ENCODE measurements at regions not wholly inside any gene's neighbourhood (a gene's known extent, or its start where the extent isn't known, plus 50 kb on each side); places are given as distances from the start of the nearest gene placed in this dataset.
"Not testable (repeated sequence)": the region's sequence is repeated elsewhere in the genome, so short reads cannot be mapped to it uniquely, and the experiment has no call there.

GRCh38 chr3:106399761-106400160, 530.9 kb upstream of the CBLB start:
- no peak for DNase-seq (ENCODE audit: low read depth)

GRCh38 chr3:106401666-106402490, 533.1 kb upstream of the CBLB start:
- DNase-seq (ENCODE audit: low read depth), result no peak

DNA sequence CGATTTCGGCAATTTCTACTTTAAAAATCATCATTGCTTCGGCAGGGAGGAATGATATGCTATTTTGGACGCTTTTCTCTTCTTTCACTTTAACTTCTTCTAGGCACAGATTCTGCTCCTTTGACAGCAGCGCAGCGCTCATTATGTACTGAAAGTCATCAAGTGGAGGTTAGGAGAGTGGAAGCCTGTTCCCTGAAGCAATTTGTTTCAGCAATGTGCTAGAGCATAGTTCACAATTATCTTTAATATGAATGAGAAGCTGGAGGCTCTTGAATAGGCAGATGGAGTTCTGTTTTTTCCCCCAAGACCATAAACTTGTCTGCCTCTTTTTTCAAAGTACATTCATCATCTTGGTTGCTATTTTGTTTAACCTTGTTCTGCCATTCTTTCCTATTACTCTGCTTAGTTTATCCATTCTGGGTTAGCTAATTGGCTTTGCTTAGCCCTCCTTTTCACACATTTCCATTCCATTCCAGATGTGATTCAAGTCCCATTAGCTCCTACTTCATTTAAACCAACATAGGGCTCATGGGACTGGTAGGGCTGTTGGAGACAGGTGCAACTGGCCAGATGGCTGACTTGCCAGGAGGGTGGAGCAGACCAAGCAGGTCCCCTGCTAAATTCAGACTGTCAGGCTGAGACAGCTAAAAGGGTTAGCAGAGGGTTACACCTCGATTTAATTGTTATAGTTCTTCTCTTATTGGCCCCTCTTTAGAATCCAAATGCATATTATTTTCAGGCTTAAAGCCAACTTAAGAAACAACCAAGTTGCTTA, 534.7 kb upstream of the CBLB start:
- no peak for DNase-seq (ENCODE audit: low read depth)

DNA sequence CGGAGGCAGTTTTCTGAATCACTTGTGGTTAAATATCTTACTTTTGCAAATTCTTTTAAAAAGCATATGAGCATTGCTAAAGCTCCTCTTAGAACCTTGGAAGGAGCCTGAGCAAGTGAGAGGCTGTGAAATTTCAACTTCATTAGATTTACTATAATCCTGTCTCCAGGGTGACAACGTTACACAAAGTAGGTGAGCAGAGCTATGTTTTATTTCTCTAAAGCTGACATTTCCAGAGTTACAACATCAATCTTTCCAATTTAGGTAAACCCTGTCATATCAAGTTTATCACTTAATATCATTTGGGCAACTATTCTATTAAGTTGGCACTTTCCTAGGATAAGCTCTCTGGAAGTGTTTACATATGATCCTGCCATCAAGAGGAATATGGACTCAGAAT, 544.9 kb upstream of the CBLB start:
- no peak for DNase-seq (ENCODE audit: low read depth)

DNA sequence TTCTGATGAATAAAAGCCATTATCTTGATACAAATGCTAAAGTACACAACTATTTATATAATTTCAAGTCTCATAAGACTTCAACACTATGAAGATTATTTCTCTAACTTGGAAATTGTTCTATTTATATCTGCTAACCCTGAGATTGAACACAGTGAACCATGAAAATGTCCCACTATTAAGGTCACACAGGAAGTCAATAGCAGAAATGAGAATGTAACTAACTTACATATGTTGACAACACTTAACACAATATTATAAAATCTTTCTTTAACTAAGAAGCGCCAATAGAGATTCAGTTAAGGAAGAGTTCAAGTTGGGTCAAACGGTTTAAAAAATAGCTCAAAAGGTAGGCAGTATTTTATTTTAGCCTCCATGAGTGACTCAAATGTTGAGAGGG, 551.8 kb upstream of the CBLB start:
- no peak for DNase-seq (ENCODE audit: low read depth)

- DNase-seq (ENCODE audit: low read depth), result no peak
Measured at GRCh38 chr3:106421426-106421825, 552.6 kb upstream of the CBLB start.

GRCh38 chr3:106421909-106422308, 553.1 kb upstream of the CBLB start:
- DNase-seq (ENCODE audit: low read depth), result no peak

- no peak for DNase-seq (ENCODE audit: low read depth)
Measured at GRCh38 chr3:106423321-106424225, 554.8 kb upstream of the CBLB start.

- no peak for DNase-seq (ENCODE audit: low read depth)
Measured at GRCh38 chr3:106425026-106425425, 556.2 kb upstream of the CBLB start.

DNA sequence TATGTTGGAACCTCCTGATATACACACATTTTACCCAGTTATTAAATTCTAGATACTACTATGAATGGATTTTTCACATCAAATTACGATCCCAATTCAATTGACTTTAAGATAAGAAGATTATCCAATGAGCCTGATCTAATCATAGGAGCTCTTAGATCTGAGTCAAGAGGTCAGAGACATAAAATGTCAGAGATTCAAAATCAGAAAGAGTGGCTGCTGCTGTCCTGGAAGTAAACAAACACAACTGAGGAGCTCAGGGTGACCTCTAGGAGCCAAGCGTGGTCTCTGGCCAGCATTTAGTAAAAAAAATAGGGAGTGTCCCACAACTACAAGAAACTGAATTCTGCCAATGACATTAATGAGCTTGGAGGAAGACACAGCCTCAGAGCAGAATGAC, 557.1 kb upstream of the CBLB start:
- no peak for DNase-seq (ENCODE audit: low read depth)

- DNase-seq (ENCODE audit: low read depth), result no peak
Measured at GRCh38 chr3:106428565-106428994, 559.8 kb upstream of the CBLB start.

DNA sequence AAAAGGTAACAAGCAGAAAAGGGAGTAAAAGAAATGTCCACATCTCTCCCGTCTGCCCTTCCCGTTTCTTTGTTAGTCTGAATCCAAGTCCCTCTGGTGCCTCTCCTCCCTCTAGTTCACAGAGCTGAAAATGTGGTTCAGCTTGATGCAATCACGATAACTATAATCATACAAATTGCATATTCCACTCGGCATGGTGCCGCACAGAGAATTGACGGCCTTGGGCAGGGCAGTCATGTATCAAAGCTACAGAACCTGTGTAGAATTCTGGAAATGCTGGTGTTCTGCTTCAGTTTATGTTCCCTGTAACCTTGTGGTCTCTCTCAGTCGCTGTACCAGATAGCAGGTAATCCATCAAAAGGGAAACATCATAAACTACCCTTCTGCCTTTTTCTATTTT, 562.9 kb upstream of the CBLB start:
- no peak for DNase-seq (ENCODE audit: low read depth)

DNA sequence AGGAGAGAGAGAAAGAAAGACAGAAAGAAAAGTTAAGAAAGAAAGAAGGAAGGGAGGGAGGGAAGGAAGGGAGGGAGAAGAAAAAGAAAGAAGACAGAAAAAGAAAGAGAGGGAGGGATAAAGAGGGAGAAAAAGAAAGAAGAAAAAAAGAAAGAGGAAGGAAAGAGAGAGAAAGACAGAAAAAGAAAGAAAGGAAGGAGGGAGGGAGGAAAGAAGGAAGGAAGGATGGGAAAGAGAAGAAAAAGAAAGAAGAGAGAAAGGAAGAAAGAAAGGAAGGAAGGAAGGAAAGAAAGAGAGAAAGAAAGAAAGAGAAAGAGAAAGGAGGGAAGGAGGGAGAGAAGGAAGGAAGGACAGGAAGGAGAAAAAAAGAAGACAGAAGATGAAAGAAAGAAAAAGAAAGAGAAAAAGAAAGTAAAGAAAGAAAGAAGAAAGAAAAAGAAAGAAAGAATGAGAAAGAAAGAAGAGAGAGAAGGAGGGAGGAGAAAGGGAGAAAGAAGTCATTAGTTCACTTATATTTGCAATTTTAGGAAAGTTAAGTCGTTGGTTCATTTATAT, 567.2 kb upstream of the CBLB start:
- no peak for DNase-seq (ENCODE audit: low read depth)

- DNase-seq (ENCODE audit: low read depth), result no peak
Measured at GRCh38 chr3:106438887-106439286, 570.1 kb upstream of the CBLB start.

DNA sequence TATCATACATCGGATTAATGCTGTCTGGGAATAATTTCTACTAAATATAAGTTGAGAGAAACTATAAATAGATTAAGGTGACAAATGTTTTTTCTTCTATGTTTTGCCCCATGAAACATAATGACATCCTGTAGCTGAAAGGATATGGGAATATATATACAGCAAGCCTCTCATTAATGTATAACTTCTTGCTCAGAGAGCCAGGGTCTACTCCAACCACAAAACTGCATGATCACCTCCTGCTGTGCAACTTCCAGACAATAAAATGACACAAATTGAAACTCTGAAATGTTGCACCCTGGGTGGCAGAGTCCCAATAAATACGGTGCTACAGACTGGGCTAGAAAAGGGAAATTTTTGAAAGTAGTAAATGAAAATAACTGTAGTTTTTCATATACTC, 571.9 kb upstream of the CBLB start:
- no peak for DNase-seq (ENCODE audit: low read depth)

DNA sequence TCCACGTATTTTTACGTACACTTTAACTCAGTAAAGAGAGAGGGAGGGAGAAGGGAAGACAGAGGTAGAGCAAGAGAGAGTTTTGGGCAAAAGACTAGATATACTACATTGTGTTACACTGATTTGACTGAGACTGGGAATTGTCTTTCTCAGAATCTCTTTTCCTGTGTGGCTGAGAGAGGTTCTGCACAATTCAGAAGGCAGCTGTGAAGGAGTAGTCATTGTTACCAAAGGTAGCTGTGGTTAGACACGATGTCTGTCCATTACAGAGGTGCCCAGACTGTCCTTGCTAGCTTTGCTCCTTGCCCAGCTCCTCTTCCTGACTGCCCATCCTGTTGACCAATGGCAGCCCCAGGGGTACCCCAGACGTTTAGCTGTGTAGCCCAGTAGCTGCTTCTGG, 577.5 kb upstream of the CBLB start:
- no peak for DNase-seq (ENCODE audit: low read depth)

GRCh38 chr3:106447723-106448301, 579.0 kb upstream of the CBLB start:
- DNase-seq (ENCODE audit: low read depth), result no peak

DNA sequence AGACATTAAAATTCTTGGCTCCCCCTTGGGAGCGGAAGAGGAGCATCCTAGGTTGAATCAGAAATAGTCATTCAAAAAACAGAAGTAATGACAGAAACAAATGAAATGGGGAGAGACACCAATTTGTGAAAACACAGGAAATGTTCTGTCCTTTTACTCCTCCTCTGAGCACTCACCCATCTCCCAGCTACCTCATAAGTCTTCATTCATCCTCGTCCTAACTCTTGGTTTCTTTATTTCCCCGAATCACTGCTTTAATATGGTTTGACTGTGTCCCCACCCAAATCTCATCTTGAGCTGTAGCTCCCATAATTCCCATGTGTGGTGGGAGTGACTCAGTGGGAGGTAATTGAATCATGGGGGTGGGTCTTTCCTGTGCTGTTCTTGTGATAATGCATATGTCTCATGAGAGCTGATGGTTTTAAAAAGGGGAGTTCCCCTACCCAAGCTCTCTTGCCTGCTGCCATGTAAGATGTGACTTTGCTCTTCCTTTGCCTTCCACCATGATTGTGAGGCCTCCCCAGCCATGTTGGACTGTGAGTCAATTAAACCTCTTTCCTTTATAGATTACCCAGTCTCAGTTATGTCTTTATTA, 579.7 kb upstream of the CBLB start:
- DNase-seq (ENCODE audit: low read depth), result not testable (repeated sequence)

DNA sequence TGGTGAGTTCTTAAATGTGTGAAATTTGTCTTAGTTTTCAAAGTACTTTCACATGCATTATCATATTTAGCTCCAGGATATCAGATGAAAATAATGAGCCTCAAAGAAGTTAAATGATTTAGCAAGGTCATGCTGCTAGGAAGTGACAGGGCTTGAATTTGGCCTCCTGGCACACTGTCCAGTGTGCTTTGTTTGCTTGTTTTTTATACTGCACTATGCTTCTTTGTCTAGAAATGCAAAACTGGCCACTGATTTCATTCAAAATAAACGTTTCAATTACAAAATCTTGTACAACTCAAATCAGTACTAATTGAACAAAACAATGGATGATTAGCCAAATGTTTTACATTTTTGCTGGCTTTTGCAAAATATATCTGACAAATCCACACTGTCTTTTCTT, 583.3 kb upstream of the CBLB start:
- DNase-seq (ENCODE audit: low read depth), result no peak

- no peak for DNase-seq (ENCODE audit: low read depth)
Measured at GRCh38 chr3:106454497-106454896, 585.7 kb upstream of the CBLB start.

All from T-helper 22 cell (primary cell).